ENCODE measurements at regions not wholly inside any gene's neighbourhood (a gene's known extent, or its start where the extent isn't known, plus 50 kb on each side); places are given as distances from the start of the nearest gene placed in this dataset.

DNA sequence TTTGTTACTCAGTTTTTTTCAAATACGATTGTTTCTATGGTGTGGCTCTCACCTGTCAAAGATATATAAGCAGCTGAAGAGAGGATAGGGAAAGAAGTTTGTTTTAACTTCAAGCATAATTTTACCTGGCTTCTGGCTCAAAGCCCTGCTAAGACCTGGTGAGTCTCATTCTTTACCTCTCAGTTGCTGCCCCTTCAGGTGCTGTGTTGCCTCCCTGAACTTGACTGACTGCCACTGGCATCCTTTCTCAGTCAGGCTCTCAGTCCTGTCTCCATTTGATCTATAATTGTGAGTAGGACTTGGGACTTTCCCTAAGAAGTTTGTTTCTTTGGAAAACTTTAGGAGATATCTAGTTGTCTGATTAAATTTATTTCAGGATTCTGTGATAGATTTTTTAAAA is 249.6 kb downstream of the IZUMO3 start:
- 75 to 93% (median 80%) methylated on average over 1 of the region's 1 CpG for WGBS, 5 donors
- no peak overlapping the region for H3K4me3 ChIP-seq
- no peak for DNase-seq
- no peaks in the 10 kb centered on the region for H3K36me3 ChIP-seq
- H3K9me3 ChIP-seq, result peaks cover 0 to 30% (median 12%) of the 10 kb centered on the region in 8 donors
- intact Hi-C loops (cut with DNase I; ENCODE audit: low total_unique reads), result no loop called here
- H3K4me1 ChIP-seq, result no peaks in the 10 kb centered on the region
- H3K27me3 ChIP-seq (replicated peaks in 1 of 7), result no peaks in the 10 kb centered on the region
- H3K27ac ChIP-seq, result no peak overlapping the region
- TF ChIP-seq POLR2AphosphoS5 (IDR thresholded peaks at IDR 0.05) (no peak), POLR2A (IDR thresholded peaks at IDR 0.05) (no peak)
- TF ChIP-seq, protein P1, sequence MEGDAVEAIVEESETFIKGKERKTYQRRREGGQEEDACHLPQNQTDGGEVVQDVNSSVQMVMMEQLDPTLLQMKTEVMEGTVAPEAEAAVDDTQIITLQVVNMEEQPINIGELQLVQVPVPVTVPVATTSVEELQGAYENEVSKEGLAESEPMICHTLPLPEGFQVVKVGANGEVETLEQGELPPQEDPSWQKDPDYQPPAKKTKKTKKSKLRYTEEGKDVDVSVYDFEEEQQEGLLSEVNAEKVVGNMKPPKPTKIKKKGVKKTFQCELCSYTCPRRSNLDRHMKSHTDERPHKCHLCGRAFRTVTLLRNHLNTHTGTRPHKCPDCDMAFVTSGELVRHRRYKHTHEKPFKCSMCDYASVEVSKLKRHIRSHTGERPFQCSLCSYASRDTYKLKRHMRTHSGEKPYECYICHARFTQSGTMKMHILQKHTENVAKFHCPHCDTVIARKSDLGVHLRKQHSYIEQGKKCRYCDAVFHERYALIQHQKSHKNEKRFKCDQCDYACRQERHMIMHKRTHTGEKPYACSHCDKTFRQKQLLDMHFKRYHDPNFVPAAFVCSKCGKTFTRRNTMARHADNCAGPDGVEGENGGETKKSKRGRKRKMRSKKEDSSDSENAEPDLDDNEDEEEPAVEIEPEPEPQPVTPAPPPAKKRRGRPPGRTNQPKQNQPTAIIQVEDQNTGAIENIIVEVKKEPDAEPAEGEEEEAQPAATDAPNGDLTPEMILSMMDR (IDR thresholded peaks at IDR 0.05 in 8 of 11, conservative IDR thresholded peaks at IDR 0.05 in 3 of 11), result no peak

DNA sequence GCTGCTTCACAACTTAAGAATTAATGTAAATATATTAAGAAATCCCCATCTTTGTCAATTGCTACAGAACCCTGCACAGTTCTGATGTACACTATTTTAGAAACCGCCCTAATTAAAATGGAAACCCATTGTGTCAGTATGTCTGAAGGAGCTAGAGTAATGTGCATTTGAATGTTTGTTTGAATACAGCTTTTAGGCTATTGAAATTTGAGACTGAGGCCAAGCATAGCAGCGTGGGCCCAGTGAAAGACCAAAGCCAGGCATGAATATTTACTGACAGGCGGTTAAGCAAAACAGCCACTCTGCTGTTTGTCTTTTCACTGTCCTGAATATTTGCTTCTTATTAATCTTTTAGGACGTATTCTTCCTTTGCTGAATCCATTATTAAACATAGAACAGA is 252.3 kb downstream of the IZUMO3 start:
- DNase-seq, result no peak
- Histone ChIP-seq H3K4me1 (no peaks in the 10 kb centered on the region), H3K4me3 (no peak overlapping the region), H3K27ac (no peak overlapping the region), H3K36me3 (no peaks in the 10 kb centered on the region), H3K9me3 (peaks cover 0 to 39% (median 19%) of the 10 kb centered on the region in 8 donors), H3K27me3 (replicated peaks in 1 of 7) (no peaks in the 10 kb centered on the region)
- TF ChIP-seq POLR2AphosphoS5 (IDR thresholded peaks at IDR 0.05) (no peak), POLR2A (IDR thresholded peaks at IDR 0.05) (no peak)
- 56 to 68% (median 62%) methylated on average over 4 of the region's 4 CpGs for WGBS, 5 donors
- intact Hi-C loops (cut with DNase I; ENCODE audit: low total_unique reads), result no loop called here

DNA sequence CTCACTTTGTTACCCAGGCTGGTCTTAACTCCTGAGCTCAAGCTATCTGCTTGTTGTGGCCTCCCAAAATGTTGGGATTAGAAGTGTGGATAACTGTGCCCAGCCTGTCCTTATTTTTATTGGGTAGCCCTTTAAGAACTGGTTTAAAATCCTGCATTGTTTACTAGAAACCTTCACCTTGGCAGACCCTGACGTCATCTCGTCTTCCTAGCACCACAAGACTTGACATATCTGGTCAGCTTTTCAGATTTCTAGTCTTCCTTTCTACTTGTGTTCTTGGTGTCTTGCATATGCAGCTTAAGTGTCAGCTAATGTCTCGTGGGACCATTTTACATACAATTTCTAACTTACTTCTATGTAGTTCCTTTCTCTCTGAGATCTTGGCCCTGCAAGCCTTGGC is 258.9 kb downstream of the IZUMO3 start:
- TF ChIP-seq POLR2A (IDR thresholded peaks at IDR 0.05) (no peak), POLR2AphosphoS5 (IDR thresholded peaks at IDR 0.05) (no peak)
- TF ChIP-seq, protein P1 (IDR thresholded peaks at IDR 0.05 in 8 of 11, conservative IDR thresholded peaks at IDR 0.05 in 3 of 11), result no peak
- peaks cover 0 to 40% (median 24%) of the 10 kb centered on the region in 8 donors for H3K9me3 ChIP-seq
- H3K27me3 ChIP-seq (replicated peaks in 1 of 7), result no peaks in the 10 kb centered on the region
- no peak for DNase-seq
- no peak overlapping the region for H3K27ac ChIP-seq
- intact Hi-C loops (cut with DNase I; ENCODE audit: low total_unique reads), result no loop called here
- H3K4me1 ChIP-seq, result no peaks in the 10 kb centered on the region
- H3K4me3 ChIP-seq, result no peak overlapping the region
- WGBS, 5 donors, result 55 to 71% (median 61%) methylated on average over 3 of the region's 3 CpGs
- H3K36me3 ChIP-seq, result no peaks in the 10 kb centered on the region

DNA sequence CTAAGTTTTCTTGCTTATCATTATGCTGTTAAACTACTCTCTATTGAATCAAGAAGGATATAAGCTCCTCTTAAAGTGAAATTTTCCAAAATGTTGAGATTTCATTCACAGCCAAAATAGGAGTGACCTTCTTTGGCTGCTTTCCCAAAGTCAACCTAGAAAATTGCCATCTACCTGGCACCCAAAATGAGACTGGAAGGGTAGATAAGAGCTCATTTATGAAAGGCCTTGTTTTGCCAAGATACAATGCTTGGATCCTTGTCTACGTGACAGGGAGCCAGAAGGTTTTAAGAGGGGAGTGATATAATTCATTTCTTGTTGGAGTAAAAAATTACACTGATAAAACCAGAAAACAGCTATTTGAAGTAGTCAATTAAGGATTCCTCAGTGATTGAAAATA is 287.1 kb downstream of the IZUMO3 start:
- Histone ChIP-seq H3K36me3 (no peaks in the 10 kb centered on the region), H3K4me3 (no peak overlapping the region), H3K27ac (no peak overlapping the region), H3K9me3 (peaks cover 0 to 18% (median 8%) of the 10 kb centered on the region in 8 donors), H3K27me3 (replicated peaks in 1 of 7) (no peaks in the 10 kb centered on the region), H3K4me1 (no peaks in the 10 kb centered on the region)
- DNase-seq, result no peak
- 27 to 63% (median 40%) methylated on average over 1 of the region's 1 CpG for WGBS, 5 donors
- intact Hi-C loops (cut with DNase I; ENCODE audit: low total_unique reads), result no loop called here
- TF ChIP-seq POLR2A (IDR thresholded peaks at IDR 0.05), result no peak
- TF ChIP-seq, protein P1 (IDR thresholded peaks at IDR 0.05 in 8 of 11, conservative IDR thresholded peaks at IDR 0.05 in 3 of 11), result no peak
- no peak for TF ChIP-seq POLR2AphosphoS5 (IDR thresholded peaks at IDR 0.05)

DNA sequence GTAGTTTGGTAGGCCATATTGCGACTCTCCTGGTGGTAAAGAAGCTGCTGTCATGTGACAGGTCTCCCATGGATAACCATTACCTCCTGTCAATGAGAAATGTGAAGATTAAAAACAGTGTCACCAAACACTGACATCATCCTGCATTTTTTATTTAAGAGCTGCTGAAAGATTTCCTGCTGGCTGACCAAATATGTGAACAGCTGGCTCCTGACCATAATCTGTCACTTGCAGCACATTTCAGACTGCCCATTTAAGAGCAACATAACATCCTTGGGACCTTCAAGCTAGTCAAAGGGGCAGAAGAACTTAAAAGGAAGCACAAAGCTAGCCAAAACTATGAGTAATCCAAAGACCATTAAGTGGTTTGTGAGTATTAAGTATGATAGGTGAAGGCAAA is 288.0 kb downstream of the IZUMO3 start:
- 44 to 84% (median 77%) methylated on average over 1 of the region's 1 CpG for WGBS, 5 donors

More for the DNA sequence above, 288.0 kb downstream of the IZUMO3 start:
- Histone ChIP-seq H3K4me3 (no peak overlapping the region), H3K27ac (no peak overlapping the region), H3K9me3 (peaks cover 0 to 26% (median 11%) of the 10 kb centered on the region in 8 donors), H3K4me1 (no peaks in the 10 kb centered on the region), H3K27me3 (replicated peaks in 1 of 7) (no peaks in the 10 kb centered on the region), H3K36me3 (no peaks in the 10 kb centered on the region)
- no peak for DNase-seq
- intact Hi-C loops (cut with DNase I; ENCODE audit: low total_unique reads), result no loop called here
- TF ChIP-seq, protein P1 (IDR thresholded peaks at IDR 0.05 in 8 of 11, conservative IDR thresholded peaks at IDR 0.05 in 3 of 11), result no peak
- no peak for TF ChIP-seq POLR2AphosphoS5 (IDR thresholded peaks at IDR 0.05)
- no peak for TF ChIP-seq POLR2A (IDR thresholded peaks at IDR 0.05)
